ENCODE measurements at regions not wholly inside any gene's neighbourhood (a gene's known extent, or its start where the extent isn't known, plus 50 kb on each side); places are given as distances from the start of the nearest gene placed in this dataset.

- TF ChIP-seq CTCF (IDR thresholded peaks at IDR 0.05) = no peak
- TF ChIP-seq POLR2A (IDR thresholded peaks at IDR 0.05) = no peak
- no peak for TF ChIP-seq POLR2AphosphoS5 (IDR thresholded peaks at IDR 0.05)
Measured at GRCh38 chr14:76694106-76694505, 67.2 kb upstream of the VASH1 start.

Data from breast epithelium (tissue), 3 donors.